Suppressor macrophage treated with lipopolysaccharide for 1 hour (primary cell): ENCODE measurements at regions not wholly inside any gene's neighbourhood (a gene's known extent, or its start where the extent isn't known, plus 50 kb on each side); places are given as distances from the start of the nearest gene placed in this dataset.

Experiments
- DNase-seq, 3 donors: peaks; one replicate each; pipeline ENCODE4 v3.0.0-alpha.2; 2020 to 2022

DNA sequence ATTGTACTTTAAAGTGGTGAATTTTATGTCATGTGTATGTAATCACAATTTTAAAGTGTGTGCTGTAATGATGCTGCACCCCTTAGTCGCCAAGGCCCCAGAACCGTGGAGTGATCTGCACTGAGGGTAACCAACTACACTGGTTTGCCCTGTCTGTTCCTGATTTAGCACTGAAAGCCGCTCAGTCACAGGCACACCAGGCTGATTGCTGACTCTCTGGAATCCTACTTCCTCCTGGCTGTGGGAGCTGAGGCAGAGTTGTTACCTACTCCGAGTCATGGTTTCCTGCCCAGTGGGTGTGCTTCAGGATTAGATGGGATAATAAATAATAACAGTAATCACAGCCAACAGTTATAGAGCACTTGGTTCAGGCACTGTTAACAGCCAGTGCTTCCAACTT lies 645.4 kb downstream of the BCOR start:
- DNase-seq, result peak; percentile 60 to 67 (median 64)

DNA sequence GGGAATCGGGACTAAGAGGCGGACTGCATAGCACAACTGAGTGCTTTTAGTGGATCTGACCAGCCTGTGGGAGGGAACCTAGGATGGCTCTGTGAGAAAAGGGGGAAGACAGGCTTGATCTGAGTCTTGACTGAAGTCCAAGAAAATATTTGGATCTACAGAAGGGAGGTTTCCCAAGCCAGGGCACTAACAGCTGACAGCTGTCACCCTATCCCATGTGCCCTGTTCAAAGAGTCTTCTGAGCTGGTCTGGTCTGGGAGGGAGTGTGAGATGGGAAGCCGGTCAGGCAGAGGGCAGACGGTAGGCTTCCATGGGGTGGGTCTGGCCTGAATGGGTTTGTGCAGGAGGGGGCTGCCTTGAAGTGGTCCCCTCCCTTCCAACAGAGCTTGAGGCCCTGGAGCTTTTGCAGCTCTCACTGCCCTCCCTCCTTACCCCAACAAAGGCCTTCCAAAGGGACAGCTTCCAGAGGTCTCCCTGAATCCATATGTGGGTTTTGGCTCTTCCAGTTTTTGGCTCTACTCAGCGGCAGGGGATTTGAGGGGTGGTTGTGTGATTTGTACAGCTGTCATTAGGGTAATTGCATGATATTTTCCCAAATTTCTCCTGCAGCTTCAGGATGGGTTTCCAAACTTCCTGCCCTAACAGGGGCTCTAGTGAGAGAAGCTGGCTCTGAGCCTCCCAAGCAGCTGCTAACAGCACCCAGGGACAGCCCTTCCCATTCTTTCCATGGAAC lies 643.7 kb downstream of the BCOR start:
- no peak for DNase-seq

DNA sequence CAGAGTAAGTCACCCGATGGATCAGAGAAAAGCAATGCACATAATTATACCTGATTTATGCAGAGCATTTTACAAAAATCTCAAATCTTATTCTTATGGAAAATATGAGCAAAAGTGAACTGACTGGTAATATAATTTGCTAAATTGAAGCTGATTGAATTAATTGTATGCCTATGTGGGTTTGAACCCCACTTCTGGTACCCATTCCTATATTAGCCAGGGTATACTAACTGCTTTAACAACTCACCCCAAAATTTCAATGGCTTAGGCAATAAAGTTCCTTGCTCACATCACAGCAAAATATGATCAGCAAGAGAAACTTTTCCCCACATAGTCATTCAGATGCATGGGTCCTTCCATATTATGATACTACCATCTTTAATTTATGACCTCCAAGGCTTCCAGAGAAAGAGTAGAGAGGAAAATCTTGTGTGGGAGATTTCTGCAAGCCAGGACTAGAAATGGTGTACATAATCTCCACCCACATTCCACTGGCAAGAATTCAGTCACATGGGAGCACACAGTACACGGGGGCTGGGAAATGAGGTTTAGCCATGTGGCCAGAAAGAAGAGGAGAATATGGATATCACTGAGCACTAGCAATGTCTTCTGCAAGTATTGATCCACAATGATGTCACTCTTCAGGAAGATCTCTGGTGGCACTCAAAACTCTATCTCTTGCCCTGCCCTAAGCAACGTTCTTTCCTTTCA lies 640.7 kb downstream of the BCOR start:
- no peak for DNase-seq

DNA sequence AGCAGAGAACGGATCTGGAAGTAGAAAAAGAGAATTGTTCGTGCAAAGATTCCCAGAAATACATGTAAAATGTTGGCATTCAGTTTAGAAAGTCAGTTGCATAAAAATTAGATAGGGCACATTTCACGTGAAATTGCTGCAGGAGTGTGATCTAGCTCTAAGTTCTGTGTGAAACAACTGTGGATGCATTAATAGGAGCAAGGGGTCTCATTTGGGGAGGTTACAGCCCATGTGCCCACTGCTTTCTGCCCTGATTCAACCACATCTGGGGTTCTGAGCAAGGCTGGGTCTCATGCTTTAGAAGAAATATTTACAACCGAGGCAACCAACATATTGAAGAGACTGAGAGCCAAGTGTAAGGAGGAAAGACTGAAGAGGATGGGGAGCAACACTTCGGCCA lies 639.0 kb downstream of the BCOR start:
- DNase-seq, result no peak

DNA sequence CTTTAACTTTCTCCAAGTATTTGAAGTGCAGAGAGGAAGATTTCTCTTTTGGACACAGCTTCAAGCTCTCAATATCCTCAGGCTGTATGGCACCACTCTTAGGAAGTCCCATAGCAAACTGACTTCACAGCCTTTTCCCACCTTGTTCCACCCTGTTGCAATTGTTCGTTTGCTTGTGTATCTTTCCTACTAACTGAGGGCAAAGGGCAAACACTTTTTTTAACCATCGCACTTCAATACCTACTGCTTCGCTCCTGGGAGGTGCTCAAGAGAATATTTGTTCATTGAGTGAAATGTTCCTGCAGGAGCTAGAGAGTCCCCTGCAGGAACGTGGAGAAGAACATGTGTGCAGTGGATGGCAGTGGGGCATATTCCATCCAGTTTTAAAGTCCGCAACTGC lies 638.6 kb downstream of the BCOR start:
- DNase-seq, result no peak

DNA sequence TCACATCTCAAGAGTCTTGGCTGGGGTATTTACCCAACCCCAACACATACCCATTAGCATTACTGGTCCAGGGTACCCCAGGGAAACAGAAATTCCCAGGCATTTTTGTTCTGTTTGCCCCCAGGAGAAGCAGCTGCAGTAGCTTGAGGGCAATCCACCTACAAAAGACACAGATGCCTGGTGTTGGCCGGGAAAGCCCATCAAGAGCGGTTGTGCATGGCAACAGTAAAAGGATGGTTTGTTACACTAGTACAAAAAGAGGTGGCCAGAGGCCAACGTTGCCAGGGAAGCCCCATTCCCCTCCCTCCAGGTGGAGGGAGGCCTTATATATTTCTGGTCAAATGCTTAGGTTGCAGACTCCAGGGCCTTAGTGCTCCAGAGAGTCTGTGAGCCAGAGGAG lies 637.8 kb downstream of the BCOR start:
- DNase-seq, result no peak

DNA sequence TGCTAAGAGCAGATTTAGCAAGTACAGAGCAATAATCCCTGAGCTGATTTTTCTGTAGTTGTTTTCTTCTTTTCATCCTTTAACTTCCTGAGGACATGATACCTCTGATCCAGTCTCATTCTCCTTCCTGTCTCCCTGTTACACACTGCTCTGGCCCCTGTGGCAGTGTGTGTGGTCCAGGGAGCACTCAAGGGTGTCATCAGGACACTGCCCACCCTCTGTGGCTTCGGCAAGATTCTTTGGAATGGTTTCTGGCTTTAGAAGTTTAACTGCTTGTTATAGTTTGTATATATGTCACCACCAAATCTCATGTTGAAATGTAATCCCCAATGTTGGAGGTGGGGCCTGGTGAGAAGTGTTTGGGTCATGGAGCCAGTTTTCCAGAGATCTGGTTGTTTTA lies 637.3 kb downstream of the BCOR start:
- DNase-seq, result no peak

DNA sequence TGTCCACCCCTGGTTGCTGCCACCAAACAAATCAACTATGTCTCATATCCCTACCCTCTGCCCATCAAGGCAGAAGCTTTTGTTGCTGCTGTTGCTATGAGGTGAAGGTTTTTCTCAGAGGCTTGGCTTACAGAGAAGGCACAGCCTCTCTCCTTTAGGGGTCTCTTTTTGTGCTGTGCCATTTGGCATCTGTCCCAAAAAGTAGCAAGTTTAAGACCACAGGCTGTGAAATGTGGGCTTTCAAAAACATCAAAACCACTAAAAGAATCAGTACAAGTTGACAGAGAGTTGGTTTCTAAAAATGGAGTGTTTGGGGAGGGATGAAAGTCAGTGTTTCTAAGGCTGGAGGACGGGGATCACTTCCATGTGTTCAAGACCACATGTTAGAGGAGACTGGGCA lies 634.9 kb downstream of the BCOR start:
- DNase-seq, result no peak

DNA sequence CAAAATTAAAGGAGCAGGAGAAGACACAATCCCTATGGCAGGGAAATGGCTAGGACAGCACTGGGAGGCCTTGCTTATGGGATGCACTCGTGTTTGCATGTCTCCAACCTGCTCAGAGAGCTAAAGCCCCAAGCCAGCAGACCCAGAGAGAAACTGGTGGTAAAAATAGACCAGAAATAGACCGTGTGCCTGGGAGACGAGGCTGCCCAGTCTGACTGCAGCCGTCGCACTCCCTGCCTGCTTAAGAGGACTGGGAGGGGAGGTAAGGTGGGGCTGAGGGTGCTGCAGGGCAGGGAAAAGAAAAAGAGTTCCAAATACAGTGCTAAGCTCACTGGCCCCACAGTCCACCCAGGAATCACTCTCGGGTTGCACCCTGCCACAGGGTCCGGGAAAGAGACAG lies 633.5 kb downstream of the BCOR start:
- no peak for DNase-seq

DNA sequence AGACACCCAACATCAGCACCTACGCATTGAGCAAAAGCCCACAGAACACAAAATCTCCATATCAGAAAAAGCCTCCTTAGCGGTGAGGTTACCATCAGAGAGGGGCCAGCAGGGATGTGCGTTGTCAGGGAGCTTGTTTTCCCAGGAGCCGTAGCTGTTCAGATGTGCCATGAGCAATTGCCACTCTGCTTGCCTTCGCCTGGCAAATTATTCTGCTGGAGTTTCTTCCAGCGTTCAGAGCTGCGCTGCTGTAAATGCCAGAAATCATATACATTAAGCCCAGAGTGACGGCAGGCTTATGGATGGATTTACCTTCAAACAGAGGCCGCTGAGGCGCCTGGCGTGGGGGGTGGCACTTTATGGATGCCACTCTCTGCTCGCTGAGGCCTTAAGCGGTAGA lies 632.3 kb downstream of the BCOR start:
- no peak for DNase-seq

DNA sequence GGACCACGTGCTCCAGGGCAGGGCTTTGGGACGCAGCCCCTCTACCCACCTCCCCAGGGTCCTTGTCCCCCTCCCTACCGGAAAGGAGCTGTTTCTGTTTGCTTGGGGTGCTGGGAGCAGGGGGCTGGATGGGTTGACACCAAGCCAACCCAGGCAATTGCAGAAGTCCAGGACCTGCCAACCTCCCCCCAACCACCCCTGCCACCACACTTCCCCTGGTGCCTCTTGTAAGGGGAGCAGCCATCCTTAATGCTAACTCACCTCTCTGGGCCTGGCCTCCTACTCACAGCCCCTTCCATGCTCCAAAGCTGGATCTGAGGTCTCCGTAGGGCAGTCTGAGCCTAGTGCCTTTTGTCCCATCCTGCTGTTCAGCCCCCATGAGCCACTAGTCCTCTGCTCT lies 631.9 kb downstream of the BCOR start:
- no peak for DNase-seq

DNA sequence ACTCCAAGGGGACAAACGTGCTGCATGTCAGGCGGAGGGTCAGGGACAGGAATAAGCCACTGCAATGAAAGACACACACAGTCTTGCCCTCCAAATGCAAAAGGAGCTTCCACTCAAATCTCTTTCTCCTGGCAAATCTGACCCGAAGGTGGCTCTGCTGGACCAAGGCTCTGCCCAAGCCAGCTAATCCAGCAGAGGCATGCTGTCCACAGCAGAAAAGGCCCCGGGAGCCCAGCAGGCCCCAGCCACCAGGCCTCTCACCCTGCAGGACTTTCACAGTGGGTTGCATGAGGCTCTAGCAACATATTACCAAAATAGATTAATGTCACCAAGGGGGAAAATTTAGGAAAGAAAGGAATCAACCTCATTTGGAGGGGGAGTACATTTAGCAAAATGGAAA lies 628.6 kb downstream of the BCOR start:
- no peak for DNase-seq

DNA sequence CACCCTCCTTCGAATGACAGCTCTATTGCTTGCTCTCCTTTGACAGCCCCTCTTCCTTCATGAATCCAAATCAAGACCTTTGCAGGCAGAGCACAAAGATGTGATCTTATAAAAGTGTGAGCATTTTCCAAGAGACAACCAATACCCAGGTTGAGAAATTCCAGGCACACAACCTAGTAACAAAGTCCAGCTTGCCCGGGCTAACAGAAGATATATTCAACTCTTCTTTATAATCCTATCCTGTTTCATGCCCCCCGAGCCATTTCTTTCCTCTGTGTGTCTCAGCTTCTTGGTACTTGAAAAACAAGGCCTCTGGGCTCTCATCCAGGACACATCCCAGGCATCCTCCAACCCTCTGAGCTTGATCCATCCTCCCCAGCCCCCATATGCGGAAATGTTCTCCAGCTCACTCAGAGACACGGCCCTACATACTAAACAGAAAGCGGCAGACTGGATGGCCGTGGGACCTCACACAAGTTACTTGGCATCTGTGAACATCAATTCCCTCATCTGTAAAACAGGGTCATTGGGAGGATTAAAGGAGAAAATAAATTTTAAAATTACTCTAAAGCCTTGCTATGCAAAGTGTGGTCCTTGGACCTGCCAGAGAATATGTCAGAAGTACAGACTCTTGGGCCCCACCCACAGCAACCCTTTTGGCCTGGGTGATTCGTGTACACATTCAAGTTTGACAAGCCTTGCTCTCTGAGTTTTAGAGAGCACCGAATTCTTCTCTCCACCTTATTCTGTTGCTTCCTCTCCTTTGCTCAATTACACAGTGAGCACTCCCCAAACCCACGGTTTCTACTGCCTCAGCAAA lies 627.0 kb downstream of the BCOR start:
- DNase-seq, result no peak

DNA sequence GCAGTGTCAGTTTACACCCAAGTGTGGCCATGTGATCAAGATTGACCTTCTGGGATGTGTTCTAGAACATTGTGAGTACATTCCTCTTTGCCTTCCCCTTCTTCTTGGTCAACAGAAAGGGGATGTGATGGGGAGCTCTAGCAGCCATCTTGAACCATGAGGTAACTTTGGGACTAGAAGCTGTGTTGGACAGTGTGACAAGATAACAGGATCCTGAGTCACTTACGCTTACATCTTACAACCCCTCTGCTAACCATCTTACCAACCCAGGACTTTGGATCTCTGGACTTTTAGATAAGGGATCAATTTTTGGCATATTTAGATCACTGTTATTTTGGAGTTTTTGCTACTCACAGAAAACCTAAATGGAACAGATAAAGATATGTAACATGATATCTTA lies 625.6 kb downstream of the BCOR start:
- DNase-seq, result no peak

DNA sequence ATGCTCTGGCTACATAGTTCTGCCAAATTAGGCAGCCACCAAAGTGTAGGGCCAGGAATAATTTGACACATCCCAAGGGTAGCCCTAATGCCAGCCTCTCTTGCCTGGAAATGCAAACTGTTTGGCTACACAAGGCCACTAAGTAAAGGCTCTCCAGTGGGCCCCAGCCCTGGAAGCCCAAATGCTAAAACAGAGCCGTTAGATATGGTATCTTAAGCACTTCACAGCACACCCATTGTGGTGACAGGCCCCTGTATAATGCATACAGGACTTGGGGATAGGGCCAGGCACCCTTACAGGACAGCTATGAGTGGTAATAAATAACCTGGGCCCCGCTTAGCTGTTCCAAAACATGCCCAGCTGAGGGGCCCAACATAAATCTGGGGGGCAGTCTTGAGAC lies 623.9 kb downstream of the BCOR start:
- DNase-seq, result no peak

DNA sequence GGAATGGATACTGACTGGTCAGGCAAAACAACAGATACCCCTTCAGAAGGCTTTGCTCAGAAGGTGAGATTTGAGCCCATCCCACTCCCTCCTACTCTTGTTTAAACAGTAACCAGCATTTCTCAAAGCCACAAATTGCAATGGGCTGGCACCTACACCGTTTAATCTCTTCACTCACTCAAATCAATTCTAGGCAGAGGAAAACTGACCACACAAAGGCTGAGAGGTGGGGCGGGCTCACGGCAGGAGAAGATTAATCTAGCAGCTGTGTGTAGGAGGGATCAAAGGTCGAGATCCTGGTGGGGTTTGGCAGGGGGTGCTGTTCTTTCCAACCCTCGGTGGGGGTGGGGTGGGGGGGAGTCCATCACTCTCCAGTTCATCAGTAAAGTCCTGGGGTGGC lies 622.4 kb downstream of the BCOR start:
- no peak for DNase-seq

DNA sequence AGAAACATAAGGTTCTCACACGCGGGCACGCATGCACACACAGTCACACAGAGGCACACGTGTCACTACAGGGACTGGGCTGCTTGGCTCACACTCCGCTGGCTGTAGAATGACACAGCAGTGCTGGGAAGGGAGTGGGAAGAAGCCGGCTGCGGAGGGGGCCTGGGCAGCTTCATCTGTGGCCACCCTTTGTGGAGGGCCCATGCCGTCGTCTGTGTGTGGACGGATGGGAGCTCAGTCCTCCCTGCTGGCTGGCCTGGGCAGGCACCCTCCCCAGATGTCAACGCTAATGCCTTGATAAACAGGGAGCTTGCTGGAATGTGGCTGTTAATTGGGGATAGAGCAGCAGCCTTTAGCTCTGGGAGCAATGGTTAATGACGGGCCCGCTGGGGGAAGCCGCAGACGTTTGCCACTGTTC lies 621.1 kb downstream of the BCOR start:
- DNase-seq, result no peak

DNA sequence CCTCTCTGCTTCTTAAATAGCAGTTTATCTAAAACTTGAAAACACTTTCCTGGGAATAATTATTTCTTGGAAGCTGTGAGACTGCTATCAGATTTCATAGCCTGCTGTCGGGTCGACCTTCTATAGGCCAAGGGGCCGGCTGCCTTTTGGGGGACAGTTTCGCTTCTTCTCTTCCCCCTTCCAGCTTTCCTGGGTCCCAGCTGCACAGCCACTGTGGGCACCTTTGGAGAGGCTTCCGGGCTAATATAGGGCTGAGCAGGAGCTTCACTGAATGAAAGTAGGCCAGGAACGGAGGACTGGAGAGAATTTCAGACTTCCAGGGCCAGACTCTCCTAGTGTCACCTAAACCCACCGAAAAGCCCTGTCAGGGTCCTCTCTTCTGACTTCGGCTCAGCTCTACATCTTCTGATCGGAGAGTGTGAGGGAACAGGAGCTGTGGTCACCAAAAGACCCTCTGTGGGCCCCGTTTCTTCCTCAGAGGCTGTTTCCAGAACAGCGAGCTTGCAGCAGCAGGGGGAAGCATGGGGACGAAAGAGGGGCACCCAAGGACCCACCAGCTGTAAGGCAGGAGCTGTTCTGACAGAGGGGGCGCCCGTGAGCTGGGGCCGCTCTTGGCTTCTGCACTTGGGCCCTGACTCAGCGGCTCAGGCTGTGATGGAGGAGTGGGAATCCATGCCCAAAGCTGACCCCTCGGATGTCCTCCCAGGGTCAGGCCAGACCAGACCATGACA lies 620.6 kb downstream of the BCOR start:
- DNase-seq, result no peak

DNA sequence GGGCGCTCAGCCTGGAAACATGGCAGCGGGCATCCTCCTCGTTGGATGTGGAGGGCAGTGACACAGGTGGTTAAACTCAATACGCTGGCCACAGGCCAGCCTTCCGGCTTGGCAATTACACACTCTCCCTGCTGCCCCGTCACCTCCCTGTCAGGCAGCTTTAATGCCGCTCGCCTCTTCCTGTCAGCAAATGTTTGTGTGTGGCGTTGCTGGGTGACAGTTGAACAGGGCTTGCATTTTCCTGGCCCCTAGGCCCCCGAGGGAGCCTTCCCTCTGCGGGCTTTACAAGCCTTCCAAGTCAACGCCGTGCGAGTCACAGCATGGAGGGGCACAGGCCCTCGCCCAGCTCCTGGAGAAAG lies 620.0 kb downstream of the BCOR start:
- peak in 1 of 3 donors; percentile 22 for DNase-seq

DNA sequence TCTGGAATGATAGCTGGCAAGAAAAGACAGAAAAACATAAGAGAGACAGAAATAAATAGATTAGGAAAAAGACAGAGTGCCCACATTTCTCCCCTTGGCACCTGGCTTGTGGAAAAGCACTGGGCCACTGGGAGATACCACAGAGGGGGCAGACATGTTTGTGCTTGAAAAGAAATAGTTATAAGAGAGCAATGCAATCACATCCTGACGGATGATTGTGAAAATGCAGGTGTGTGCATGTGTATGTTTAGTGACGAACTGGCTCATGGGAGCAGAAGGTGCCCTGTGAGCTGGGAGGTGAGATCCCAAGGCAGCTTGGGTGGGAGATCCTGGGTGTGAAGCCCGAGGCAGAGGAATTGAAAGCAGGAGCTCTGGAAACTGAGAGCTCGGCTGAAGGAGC lies 617.9 kb downstream of the BCOR start:
- DNase-seq, result no peak

DNA sequence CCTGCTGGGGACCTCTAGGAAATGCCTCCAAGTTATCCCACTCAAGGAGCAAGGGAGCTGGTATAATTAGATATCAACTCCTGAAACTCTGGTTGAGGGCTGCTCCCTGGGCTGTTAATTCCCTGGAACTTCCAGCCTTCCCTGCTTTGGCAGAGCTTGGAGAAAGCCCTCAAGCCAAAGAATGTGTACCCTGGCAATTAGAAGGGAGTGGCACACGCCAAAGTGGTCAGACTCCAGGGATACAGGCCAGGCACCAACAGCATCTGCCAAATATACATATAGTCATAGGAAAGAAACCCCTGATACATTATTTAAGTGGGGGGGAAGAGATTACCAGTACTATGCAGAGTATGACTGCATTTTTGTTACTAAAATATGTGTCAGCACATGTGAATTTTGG lies 616.8 kb downstream of the BCOR start:
- DNase-seq, result no peak

DNA sequence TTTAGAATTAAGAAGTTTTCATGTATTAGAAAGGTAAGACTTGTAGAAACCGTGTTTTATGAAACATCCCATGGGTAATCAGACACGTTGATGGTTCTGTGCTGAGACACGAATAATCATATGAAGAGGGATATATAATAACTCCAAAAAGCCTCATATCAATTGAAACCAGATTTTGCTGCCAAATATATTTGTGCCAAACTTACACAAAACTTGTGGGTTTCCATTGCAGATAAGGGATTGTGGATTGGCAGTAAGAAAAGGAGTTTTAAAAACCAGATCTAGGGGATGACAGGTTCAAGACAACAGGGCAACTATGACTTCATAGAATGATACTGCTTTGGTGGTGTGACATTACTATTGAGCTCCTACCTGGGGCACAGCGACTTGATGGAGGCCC lies 616.1 kb downstream of the BCOR start:
- DNase-seq, result no peak
